GM12878 (cell line): ENCODE measurements at regions not wholly inside any gene's neighbourhood (a gene's known extent, or its start where the extent isn't known, plus 50 kb on each side); places are given as distances from the start of the nearest gene placed in this dataset.

Source experiments
- ATAC-seq: fragments of 200-7000 bp; cut with Tn5 transposase; 3 replicates; pipeline ENCODE4 v1.9.1; 2020; ENCODE audit warnings: mild to moderate bottlenecking, moderate library complexity
- BruUV-seq: library from RNA; stranded (reverse); fragments of 400-500 nt; replicated peaks from 2 replicates; lab custom pipeline; 2021; lab: Mats Ljungman, UMichigan
- CTCF ChIA-PET: fragments of 300-600 bp; sonication (Branson Sonifier 250); formaldehyde crosslinking; extraction: SDS; loops from one replicate; lab custom pipeline; 2021; ENCODE audit warnings: inconsistent platforms; lab: Yijun Ruan, JAX
- POLR2A ChIA-PET: fragments of 350-600 bp; formaldehyde crosslinking; extraction: SDS; loops from one replicate; lab custom pipeline; 2021; ENCODE audit warnings: inconsistent platforms; lab: Charles Lee
- RAD21 ChIA-PET: fragments of 300-600 bp; sonication (Branson Sonifier 250); formaldehyde crosslinking; loops from one replicate; lab custom pipeline; 2023; ENCODE audit warnings: antibody characterized with exemption; ENCODE audit not compliant: unreplicated experiment; lab: Charles Lee
- SMC1A ChIA-PET: fragments of 300-600 bp; sonication (Branson Sonifier 250); formaldehyde crosslinking; loops from one replicate; lab custom pipeline; 2023; ENCODE audit not compliant: unreplicated experiment, uncharacterized antibody; lab: Charles Lee
- DNase-seq: peaks from one replicate; pipeline ENCODE4 v3.0.0-alpha.2; 2011; ENCODE audit warnings: low read depth, low spot score
- FAIRE-seq: peaks from 3 replicates; lab custom pipeline; 2011; peaks lifted over from hg19 to GRCh38; lab: Jason Lieb, UNC
- H2AFZ ChIP-seq: 2 replicates; pipeline ENCODE4 v1.6.0; 2011; ENCODE audit warnings: low read depth, low read length, control low read depth; ENCODE audit not compliant: control insufficient read depth
- H3K27ac ChIP-seq: 2 replicates; pipeline ENCODE4 v1.5.1; 2011; ENCODE audit warnings: control low read depth; ENCODE audit not compliant: control insufficient read depth, insufficient read depth
- H3K27me3 ChIP-seq, 2 experiments: replicated peaks in 1 of 2; 2 replicates each; pipeline versions ENCODE4 v1.6.0 to v1.6.1; 2011; ENCODE audit warnings: low read length in 1 of 2; ENCODE audit not compliant: control insufficient read depth in 2 of 2, insufficient read depth in 2 of 2
- H3K36me3 ChIP-seq, 2 experiments: 2 replicates each; pipeline ENCODE4 v1.5.1; 2011; ENCODE audit warnings: low read length in 1 of 2; ENCODE audit not compliant: control insufficient read depth in 2 of 2, insufficient read depth in 2 of 2
- H3K4me1 ChIP-seq: 2 replicates; pipeline ENCODE4 v1.6.1; 2011; ENCODE audit warnings: mild to moderate bottlenecking, low read length, moderate library complexity, mixed read lengths; ENCODE audit not compliant: control insufficient read depth, insufficient read depth
- H3K4me2 ChIP-seq: 2 replicates; pipeline ENCODE4 v1.6.0; 2011; ENCODE audit warnings: control low read depth; ENCODE audit not compliant: control insufficient read depth, insufficient read depth
- H3K4me3 ChIP-seq: fragments of 200-600 bp; sonication (generic); 2 replicates; pipeline ENCODE4 v1.5.1; 2016
- H3K79me2 ChIP-seq: 2 replicates; pipeline ENCODE4 v1.6.0; 2011; ENCODE audit warnings: low read length; ENCODE audit not compliant: control insufficient read depth, insufficient read depth
- H3K9ac ChIP-seq: 2 replicates; pipeline ENCODE4 v1.8.0; 2011; ENCODE audit warnings: low read length, control low read depth, mixed read lengths; ENCODE audit not compliant: control insufficient read depth, insufficient read depth
- H3K9me3 ChIP-seq: replicated peaks from 3 replicates; pipeline ENCODE4 v1.5.1; 2011; ENCODE audit warnings: mild to moderate bottlenecking, low read length; ENCODE audit not compliant: control insufficient read depth, insufficient read depth
- H4K20me1 ChIP-seq: 2 replicates; pipeline ENCODE4 v1.6.0; 2011; ENCODE audit not compliant: control insufficient read depth, insufficient read depth
- ESRRA ChIP-seq: IDR thresholded peaks from 2 replicates; pipeline ENCODE4 v1.6.1; 2012; ENCODE audit warnings: mild to moderate bottlenecking, low read length, improper control_type of control experiment
- FOXK2 ChIP-seq: fragments of 450-650 bp; IDR thresholded peaks from 2 replicates; pipeline ENCODE4 v1.6.1; 2017; ENCODE audit warnings: mild to moderate bottlenecking, moderate library complexity
- HDAC6 ChIP-seq: fragments of 200-600 bp; sonication (generic); IDR thresholded peaks from one replicate; pipeline ENCODE4 v1.8.0; 2017; ENCODE audit warnings: antibody characterized with exemption; ENCODE audit not compliant: unreplicated experiment
- HDGF ChIP-seq: fragments of 450-650 bp; IDR thresholded peaks from 2 replicates; pipeline ENCODE4 v1.6.1; 2016; ENCODE audit warnings: antibody characterized with exemption
- HSF1 ChIP-seq: fragments of 150-350 bp; IDR thresholded peaks from 2 replicates; pipeline ENCODE4 v1.6.1; 2014; ENCODE audit warnings: mild to moderate bottlenecking, low read depth, low read length
- IRF4 ChIP-seq: IDR thresholded peaks from 2 replicates; pipeline ENCODE4 v1.6.1; 2011; ENCODE audit warnings: low read depth, low read length
- KLF5 ChIP-seq: fragments of 450-650 bp; IDR thresholded peaks from 2 replicates; pipeline ENCODE4 v1.6.1; 2014; ENCODE audit warnings: mild to moderate bottlenecking; ENCODE audit not compliant: partially characterized antibody
- MEF2A ChIP-seq: IDR thresholded peaks from 2 replicates; pipeline ENCODE4 v1.6.1; 2011; ENCODE audit warnings: low read depth, mild to moderate bottlenecking, low read length, moderate library complexity; ENCODE audit not compliant: insufficient read depth
- RAD51 ChIP-seq: fragments of 450-650 bp; IDR thresholded peaks from 2 replicates; pipeline ENCODE4 v1.6.1; 2016; ENCODE audit warnings: moderate library complexity, mild to moderate bottlenecking, inconsistent platforms
- REST ChIP-seq: IDR thresholded peaks from 2 replicates; pipeline ENCODE4 v1.6.1; 2012; ENCODE audit warnings: mild to moderate bottlenecking, low read depth, low read length
- RUNX3 ChIP-seq: IDR thresholded peaks from 2 replicates; pipeline ENCODE4 v1.6.1; 2012; ENCODE audit warnings: low read length, inconsistent platforms
- SMARCA5 ChIP-seq: fragments of 450-650 bp; IDR thresholded peaks from 2 replicates; pipeline ENCODE4 v1.6.1; 2017; ENCODE audit warnings: mild to moderate bottlenecking
- SPI1 ChIP-seq: IDR thresholded peaks from 2 replicates; pipeline ENCODE4 v1.6.1; 2011; ENCODE audit warnings: low read depth, mild to moderate bottlenecking, low read length, moderate library complexity, borderline replicate concordance; ENCODE audit not compliant: insufficient read depth
- SUPT20H ChIP-seq: IDR thresholded peaks from 2 replicates; pipeline ENCODE4 v1.6.1; 2011; ENCODE audit warnings: low read depth, mild to moderate bottlenecking, low read length, moderate library complexity, borderline replicate concordance; ENCODE audit not compliant: control insufficient read depth
- TARDBP ChIP-seq: IDR thresholded peaks from 2 replicates; pipeline ENCODE4 v1.6.1; 2016; ENCODE audit warnings: borderline replicate concordance
- WRNIP1 ChIP-seq: IDR thresholded peaks from 2 replicates; pipeline ENCODE4 v1.6.1; 2011; ENCODE audit warnings: low read depth, low read length, improper control_type of control experiment, borderline replicate concordance
- ZNF274 ChIP-seq: IDR thresholded peaks from one replicate; pipeline ENCODE4 v1.8.0; 2011; ENCODE audit not compliant: insufficient read length, insufficient read depth
- WGBS: methylation state at CpG from one replicate; pipeline ENCODE4 v1.1.6; 2016; ENCODE audit warnings: low lambda C conversion rate; ENCODE audit not compliant: insufficient replicate concordance, insufficient coverage; ENCODE audit errors: missing lambda C conversion rate; 5-methylcytosine and 5-hydroxymethylcytosine counted together
- in situ Hi-C: fragments of 300-500 bp; cut with MboI; formaldehyde crosslinking; loops from 9 replicates; pipeline ENCODE4 v1.14.3; 2018; ENCODE audit warnings: mixed read lengths
- intact Hi-C: fragments of 100-400 bp; cut with micrococcal nuclease; formaldehyde crosslinking; loops from one replicate; pipeline ENCODE4 v1.14.2; 2022; ENCODE audit not compliant: unreplicated experiment

GRCh38 chr3:31184261-31185061, 290.0 kb upstream of the GADL1 start:
- BruUV-seq, result no TSS peak
- Histone ChIP-seq H4K20me1 (no peaks in the 10 kb centered on the region), H3K27me3 (no peaks in the 10 kb centered on the region), H3K9me3 (peaks cover 1% of the 10 kb centered on the region; the same call in 1 of the 3 replicates), H3K4me3 (no peak overlapping the region), H3K4me1 (no peaks in the 10 kb centered on the region)
- ATAC-seq, result no peak
- no peak for TF ChIP-seq KLF5
- TF ChIP-seq RAD51, result no peak
- no peak for TF ChIP-seq HDAC6
- TF ChIP-seq SUPT20H, result no peak
- TF ChIP-seq IRF4, result no peak
- no peak for TF ChIP-seq FOXK2
- no peak for TF ChIP-seq SMARCA5
- TF ChIP-seq RUNX3, result no peak
- no peak for TF ChIP-seq HSF1
- TF ChIP-seq ESRRA, result no peak
- TF ChIP-seq MEF2A, result no peak
- TF ChIP-seq REST, result no peak
- no peak for TF ChIP-seq SPI1
- TF ChIP-seq WRNIP1, result no peak
- no peak for TF ChIP-seq HDGF
- TF ChIP-seq ZNF274, result no peak
- no peak for TF ChIP-seq TARDBP
- TF ChIP-seq, all 136 proteins: peak for 0
- in situ Hi-C loops, result no loop called here
- WGBS, result 38% methylated on average over 3 of the region's 3 CpGs
- POLR2A ChIA-PET, result no interaction called here
- intact Hi-C loops, result no loop called here
- Histone ChIP-seq H3K36me3 (no peaks in the 10 kb centered on the region), H3K9ac (no peak overlapping the region), H3K4me2 (no peak overlapping the region), H3K79me2 (no peaks in the 10 kb centered on the region), H2AFZ (no peak overlapping the region), H3K27ac (no peak overlapping the region)
- DNase-seq, result no peak
- SMC1A ChIA-PET, result no interaction called here
- RAD21 ChIA-PET, result no interaction called here
- CTCF ChIA-PET, result no interaction called here
- FAIRE-seq, result no peak
